Activated CD4-positive, alpha-beta T cell treated with anti-CD3 and anti-CD28 coated beads for 4 hours (primary cell): ENCODE measurements at regions not wholly inside any gene's neighbourhood (a gene's known extent, or its start where the extent isn't known, plus 50 kb on each side); places are given as distances from the start of the nearest gene placed in this dataset.

Source experiments
- DNase-seq, 2 donors: peaks; one replicate each; pipeline ENCODE4 v3.0.0-alpha.2; 2020

- DNase-seq, result no peak
These were observed 397.2 kb upstream of the USP15 start for GRCh38 chr12:61862986-61863385.

- no peak for DNase-seq
These were observed 396.4 kb upstream of the USP15 start for GRCh38 chr12:61863811-61864210.

- no peak for DNase-seq
These were observed 390.4 kb upstream of the USP15 start for GRCh38 chr12:61869796-61870195.

- no peak for DNase-seq
These were observed 389.3 kb upstream of the USP15 start for GRCh38 chr12:61870658-61871484.

- DNase-seq, result no peak
These were observed 388.8 kb upstream of the USP15 start for GRCh38 chr12:61871485-61871810.

- DNase-seq, result no peak
These were observed 381.0 kb upstream of the USP15 start for GRCh38 chr12:61879229-61879628.

GRCh38 chr12:61880186-61880585 is 380.0 kb upstream of the USP15 start:
- no peak for DNase-seq

GRCh38 chr12:61891632-61892031 is 368.6 kb upstream of the USP15 start:
- DNase-seq, result no peak

GRCh38 chr12:61894168-61894567 is 366.0 kb upstream of the USP15 start:
- DNase-seq, result no peak

GRCh38 chr12:61896436-61896835 is 363.8 kb upstream of the USP15 start:
- DNase-seq, result no peak

- DNase-seq, result no peak
These were observed 357.8 kb upstream of the USP15 start for GRCh38 chr12:61902403-61902802.

- DNase-seq, result no peak
These were observed 349.1 kb upstream of the USP15 start for GRCh38 chr12:61911113-61911512.

GRCh38 chr12:61915420-61915819 is 344.8 kb upstream of the USP15 start:
- DNase-seq, result no peak

GRCh38 chr12:61916831-61917230 is 343.4 kb upstream of the USP15 start:
- DNase-seq, result no peak

GRCh38 chr12:61919686-61920085 is 340.5 kb upstream of the USP15 start:
- DNase-seq, result no peak

- no peak for DNase-seq
These were observed 340.0 kb upstream of the USP15 start for GRCh38 chr12:61920230-61920629.

GRCh38 chr12:61923152-61923551 is 337.1 kb upstream of the USP15 start:
- DNase-seq, result no peak

- no peak for DNase-seq
These were observed 325.6 kb upstream of the USP15 start for GRCh38 chr12:61934564-61934963.

- no peak for DNase-seq
These were observed 320.2 kb upstream of the USP15 start for GRCh38 chr12:61939977-61940376.

- no peak for DNase-seq
These were observed 303.7 kb upstream of the USP15 start for GRCh38 chr12:61956545-61956944.

- no peak for DNase-seq
These were observed 285.7 kb upstream of the USP15 start for GRCh38 chr12:61974461-61974860.

- DNase-seq, result no peak
These were observed 274.4 kb upstream of the USP15 start for GRCh38 chr12:61985830-61986229.

- DNase-seq, result no peak
These were observed 273.0 kb upstream of the USP15 start for GRCh38 chr12:61987173-61987572.

GRCh38 chr12:61991661-61992060 is 268.5 kb upstream of the USP15 start:
- DNase-seq, result no peak

- no peak for DNase-seq
These were observed 266.4 kb upstream of the USP15 start for GRCh38 chr12:61993734-61994345.
